Left colon (tissue), 2 donors: ENCODE measurements at regions not wholly inside any gene's neighbourhood (a gene's known extent, or its start where the extent isn't known, plus 50 kb on each side); places are given as distances from the start of the nearest gene placed in this dataset.
"Not testable (repeated sequence)": the region's sequence is repeated elsewhere in the genome, so short reads cannot be mapped to it uniquely, and the experiment has no call there.

Source experiments
- ATAC-seq: fragments of 200-7000 bp; cut with Tn5 transposase; one replicate; pipeline ENCODE4 v1.9.1; 2020; ENCODE audit warnings: mild to moderate bottlenecking, moderate library complexity
- DNase-seq, 2 donors: peaks; one replicate each; pipeline ENCODE4 v3.0.0-alpha.2; 2020
- intact Hi-C, 2 donors: fragments of 100-400 bp; cut with DNase I in 1 of 2; cut with micrococcal nuclease in 1 of 2; formaldehyde crosslinking; loops; one replicate each; pipeline versions ENCODE4 v1.11.2 to v1.14.0; 2022; cut with DNase I, micrococcal nuclease
- donor health status: DM: no; HTN: no; CAD: no.
- donor health status: DM: yes; HTN: yes; CAD: no.

DNA sequence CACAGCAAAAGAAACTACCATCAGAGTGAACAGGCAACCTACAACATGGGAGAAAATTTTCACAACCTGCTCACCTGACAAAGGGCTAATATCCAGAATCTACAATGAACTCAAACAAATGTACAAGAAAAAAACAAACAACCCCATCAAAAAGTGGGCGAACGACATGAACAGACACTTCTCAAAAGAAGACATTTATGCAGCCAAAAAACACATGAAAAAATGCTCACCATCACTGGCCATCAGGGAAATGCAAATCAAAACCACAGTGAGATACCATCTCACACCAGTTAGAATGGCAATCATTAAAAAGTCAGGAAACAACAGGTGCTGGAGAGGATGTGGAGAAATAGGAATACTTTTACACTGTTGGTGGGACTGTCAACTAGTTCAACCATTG, 207.8 kb downstream of the USP6NL start:
- DNase-seq, ATAC-seq, intact Hi-C loops: not testable (repeated sequence)

DNA sequence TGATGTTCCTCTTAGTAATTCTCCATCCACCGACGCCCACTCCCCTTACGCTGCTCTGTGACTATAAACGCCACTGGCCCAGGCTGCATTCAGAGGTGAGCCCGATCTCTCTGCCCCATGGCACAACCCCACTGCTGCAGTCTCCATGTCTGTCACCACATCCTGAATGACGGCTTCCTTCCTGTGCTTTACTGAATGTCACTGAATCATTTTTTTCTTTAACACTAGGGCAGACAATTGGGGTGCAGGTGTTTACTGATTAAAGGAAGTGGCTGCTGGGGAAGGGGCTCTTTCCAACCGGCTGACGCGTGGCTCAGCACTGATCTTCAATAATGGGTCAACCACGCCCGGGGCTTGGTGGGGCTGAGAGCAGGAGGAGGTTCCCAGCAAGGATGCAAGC, 208.3 kb downstream of the USP6NL start:
- intact Hi-C loops = no loop called here
- DNase-seq = peak in 1 of 2 donors; percentile 28
- peak; percentile 17 for ATAC-seq

DNA sequence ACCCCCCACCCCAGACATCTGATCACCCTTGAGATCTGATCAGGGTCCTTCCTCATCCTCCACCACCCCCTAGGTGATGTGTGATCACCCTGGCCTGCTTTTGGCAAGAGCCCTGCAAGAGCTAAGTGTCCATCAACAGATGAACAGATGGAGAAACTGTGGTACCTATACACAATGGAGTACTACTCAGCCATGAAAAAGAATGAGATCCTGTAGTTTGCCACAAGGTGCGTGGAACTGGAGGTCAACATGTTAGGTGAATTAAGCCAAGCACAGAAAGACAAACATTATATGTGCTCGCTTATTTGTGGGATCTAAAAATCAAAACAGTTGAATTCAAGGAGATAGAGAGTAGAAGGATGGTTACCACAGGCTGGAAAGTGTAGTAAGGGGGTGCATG, 209.1 kb downstream of the USP6NL start:
- intact Hi-C loops = no loop called here
- ATAC-seq = no peak
- DNase-seq = no peak

DNA sequence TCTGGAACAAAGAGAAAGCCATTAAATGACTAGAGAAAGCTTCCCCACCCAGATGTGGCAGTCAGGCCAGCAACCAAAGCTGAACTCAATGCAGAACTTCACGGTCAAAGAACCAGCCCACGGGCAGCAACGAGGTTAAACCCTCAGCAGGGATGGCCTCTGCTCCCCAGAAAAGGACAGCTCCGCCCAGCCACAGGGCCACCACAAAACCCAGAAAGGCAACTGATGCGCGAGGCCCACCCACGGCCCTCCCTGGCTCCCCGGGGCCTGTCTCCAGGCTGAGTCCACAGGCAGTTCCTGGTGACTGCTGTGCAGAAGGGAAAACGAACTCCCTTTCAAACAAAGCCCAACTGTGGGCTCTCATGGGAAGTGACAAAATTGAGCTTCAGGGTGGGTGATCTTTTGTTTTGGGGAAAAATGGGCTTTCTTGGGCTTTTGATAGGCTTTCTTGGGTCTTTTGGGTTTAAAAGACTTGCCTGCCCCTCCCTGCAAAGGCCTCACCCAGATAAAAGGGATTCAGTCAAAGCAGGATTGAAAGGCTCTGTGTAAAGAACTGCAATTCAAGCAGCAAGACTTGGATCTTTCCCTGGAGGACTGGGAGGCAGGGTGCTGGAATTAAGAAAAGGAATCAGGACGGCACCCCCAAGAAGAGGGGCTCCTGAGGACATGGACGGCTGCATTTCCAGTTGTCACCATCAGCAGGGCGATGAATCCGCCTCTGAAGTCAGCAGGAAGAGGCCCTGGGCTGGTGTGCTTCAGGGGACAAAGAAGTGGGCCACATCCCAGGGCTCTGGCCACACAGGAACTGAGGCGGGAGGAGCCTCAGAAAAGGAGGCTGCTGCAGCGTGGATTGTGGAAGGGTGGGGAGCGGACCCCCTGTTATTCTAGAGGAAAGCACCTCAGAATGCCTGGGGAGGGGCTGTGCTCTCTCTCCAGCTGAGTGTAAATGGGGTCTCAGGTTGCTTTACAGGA, 209.9 kb downstream of the USP6NL start:
- DNase-seq = no peak
- intact Hi-C loops = no loop called here
- no peak for ATAC-seq

DNA sequence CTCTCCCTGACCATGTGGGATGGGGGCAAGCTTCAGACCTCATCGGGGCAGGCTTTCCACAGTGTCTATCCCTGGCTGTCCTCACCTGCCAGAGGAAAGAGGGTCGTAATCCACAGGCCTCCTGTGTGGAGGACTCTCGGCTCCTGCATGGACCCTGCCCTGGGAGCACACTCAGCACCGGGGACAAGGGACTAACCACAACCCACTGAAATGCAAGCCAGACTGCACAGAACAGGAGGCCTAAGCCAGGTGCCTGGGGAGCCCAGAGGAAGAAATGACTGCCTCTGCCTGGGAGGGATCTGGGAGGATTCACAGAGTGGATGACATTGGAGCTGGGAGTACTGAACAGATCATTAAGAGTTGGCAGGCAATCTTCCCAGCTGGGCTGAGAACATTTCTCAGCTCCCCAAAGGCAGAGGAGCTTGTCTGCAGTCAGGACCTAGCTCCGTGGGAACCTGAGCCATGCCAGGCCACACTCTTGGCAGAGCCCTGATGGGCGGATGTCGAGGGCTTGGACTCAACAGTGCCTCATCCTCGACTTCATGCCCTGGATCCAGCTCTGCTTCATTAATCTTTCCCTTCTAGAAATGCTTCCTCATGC, 213.4 kb downstream of the USP6NL start:
- no peak for ATAC-seq
- intact Hi-C loops = no loop called here
- DNase-seq = peak in 1 of 2 donors; percentile 34

DNA sequence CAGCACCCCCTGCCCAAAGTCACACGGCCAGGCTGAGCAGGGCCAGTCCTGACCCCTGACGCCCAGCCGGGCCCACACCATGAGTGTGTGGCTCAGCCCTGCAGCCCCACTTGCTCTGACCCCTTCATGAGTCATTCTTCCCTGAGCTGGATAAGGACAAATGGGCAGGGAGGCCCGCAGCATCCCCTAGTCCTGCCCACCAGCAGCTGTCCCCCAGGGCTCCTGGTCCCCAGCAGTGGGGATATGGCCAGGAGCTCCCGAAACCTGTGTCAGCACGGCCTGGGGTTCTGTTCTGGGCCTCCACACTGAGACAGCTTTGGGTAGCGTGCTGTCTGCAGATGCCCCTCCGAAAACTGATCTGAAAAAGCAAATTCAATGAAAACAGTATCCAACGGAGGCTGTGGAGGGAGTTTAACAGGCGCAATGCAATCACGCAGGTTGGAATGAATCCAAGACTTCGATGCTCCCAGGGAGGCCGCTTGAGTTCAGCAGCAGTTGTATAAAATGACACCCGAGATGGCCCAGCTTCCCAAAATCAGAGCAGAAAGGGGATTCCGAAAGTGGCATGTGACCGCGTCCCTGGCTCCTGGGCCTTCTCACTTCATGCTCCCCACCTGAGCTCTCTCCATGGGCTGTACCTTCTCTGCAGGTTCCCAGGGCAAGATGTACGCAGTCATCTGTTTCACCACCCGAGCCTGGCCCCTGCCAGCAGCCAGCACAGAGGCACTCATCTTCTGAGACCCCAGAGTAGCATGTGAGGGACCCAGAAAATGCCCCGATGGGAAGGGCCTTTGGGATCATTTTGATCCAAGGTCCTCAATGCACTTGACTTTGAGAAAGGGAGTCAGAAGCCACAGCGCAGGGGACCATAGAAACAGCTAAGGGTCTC, 214.1 kb downstream of the USP6NL start:
- no peak for ATAC-seq
- DNase-seq = no peak
- intact Hi-C loops = no loop called here

DNA sequence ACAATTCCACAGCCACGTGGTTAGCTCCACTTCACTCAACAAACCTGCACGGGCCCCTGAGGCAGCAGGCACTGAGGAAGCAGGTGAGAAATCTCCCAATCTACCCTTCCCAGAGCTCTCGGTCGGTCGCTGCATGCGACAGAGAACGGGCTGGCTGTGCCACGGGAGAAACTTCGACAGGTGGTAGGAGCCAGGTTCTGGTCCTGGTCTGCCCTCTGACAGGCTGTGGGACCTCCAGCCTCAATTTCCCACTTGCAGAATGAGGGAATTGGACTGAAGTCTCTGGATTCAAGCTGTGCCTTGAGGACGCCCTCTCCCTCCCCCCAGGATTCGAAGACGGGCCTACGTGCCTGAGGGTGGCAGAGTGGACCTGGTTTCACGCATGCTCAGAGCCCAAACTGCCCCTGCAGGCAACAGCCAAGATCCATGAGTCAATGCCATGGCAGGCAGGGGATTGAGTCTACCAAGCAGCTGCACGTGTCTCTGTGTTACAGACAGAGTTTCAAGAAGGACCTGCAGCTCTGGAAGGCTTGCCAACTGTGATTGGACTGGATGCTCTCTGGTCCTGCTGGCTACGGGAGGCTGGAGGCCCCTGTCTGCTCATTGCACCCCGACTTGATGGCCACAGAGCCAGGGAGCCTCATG, 215.0 kb downstream of the USP6NL start:
- DNase-seq (no peak), ATAC-seq (no peak)
- intact Hi-C loops = no loop called here

DNA sequence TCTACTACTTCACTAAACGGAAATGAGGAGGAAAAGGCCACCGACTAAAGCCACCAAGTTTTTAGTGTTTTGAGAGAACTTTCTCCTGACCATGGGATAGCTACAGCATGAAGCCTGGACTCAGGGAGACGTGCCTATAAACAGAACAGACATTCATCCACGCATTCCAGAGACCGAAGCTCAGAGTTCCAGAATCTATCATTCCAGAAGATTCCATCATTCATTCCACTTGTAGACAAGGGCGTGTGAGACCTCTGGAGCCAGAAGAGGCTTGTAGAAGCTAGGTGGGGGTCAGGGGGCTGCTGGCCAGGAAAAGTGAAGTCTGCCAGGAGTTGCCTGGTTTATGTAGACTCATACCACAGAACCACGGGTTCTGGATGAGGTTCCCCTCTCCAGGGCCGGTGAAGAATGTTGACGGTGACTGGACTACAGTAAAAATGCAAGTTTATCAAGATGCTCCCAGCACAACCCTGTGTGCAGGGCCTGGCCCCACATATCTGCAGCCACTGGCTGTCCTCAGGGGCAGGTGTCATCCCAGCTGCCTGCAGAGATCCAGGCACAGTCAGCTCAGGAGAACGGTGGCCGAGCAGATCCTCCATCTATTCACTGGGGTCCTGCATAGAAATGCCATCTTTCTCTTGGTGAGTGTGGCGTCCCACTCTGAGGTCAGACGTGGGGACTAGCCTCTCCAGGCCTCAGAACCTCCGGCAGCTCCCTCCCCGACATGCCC, 215.7 kb downstream of the USP6NL start:
- ATAC-seq = no peak
- no peak for DNase-seq
- intact Hi-C loops = no loop called here

DNA sequence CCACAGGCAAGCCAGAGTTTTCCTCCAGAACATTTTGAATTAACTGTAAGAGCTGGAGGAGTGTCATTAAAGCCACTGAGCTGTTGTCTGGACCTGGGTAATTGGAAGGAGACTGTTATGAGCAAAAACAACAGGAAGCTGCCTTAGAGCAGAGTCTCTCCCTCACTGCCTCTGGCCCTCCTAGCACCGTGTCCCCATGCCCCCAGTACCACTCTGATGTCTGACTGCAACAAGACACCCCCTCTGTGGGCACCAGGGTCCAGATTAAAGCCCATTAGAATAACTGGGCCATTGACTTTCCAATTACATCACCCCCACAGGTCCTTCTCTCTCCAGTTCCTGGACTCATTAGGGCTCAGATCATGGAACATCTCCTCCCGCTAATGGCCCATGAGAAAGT, 216.3 kb downstream of the USP6NL start:
- ATAC-seq = no peak
- no peak for DNase-seq
- intact Hi-C loops = no loop called here

DNA sequence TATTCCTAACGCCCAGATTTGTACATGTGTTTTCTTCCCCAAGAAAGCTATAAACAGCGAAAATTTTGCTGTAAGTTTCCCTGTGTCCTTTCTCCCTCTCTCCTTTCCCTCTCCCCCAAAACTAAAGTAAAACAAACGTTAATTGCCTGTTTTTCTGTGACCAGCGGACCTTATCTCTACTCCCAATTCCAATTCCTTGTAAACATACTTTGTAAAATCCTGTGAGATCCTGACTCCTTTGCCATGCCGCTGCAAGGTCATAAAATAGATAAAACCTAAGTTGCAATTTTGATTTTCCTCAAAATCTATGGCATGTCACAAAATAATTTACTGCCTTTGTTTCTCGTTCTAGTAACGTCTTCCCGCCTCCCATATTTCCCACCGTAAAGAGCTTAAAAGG, 217.6 kb downstream of the USP6NL start:
- ATAC-seq (no peak), DNase-seq (no peak)
- intact Hi-C loops = no loop called here

DNA sequence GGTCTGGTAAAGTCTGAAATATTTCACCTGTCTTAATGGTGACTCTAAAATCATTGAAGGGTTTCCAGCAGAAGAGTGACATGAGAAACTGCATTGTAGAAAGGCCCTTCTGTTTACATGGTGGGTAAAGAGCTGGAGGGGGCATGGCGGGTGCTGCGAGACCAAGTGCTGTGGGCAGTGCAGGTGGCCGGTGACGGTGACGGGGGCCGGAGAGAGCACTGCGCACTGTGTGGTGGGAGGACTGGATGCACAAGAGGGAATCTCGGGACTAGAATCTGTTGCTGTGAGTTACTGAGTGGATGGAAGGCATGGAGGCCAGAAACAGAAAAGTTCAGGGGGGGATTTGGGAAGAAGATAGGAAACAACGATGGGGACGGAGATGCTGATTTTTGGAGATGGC, 218.7 kb downstream of the USP6NL start:
- ATAC-seq (no peak), DNase-seq (no peak)
- intact Hi-C loops = no loop called here

DNA sequence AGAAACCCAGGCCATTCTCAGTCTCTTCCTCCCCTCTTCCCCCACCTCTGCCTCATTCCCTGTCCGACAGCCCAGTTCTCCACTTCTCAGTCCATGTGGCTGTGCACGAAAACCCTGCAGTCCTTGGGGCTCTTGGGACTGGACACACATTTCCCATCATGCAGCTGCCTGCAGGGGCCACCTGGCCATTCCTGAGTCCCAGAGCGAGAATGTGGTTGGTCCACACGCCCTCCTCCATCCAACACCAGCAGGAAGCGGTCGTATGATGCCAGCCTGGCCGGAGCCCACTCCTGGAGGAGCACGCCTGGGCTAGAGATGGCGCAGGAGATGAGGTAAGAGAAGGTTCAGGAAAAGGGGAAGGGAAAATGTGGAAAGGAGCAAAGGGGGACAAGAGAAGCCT, 222.5 kb downstream of the USP6NL start:
- intact Hi-C loops = no loop called here
- ATAC-seq = no peak
- DNase-seq = no peak

DNA sequence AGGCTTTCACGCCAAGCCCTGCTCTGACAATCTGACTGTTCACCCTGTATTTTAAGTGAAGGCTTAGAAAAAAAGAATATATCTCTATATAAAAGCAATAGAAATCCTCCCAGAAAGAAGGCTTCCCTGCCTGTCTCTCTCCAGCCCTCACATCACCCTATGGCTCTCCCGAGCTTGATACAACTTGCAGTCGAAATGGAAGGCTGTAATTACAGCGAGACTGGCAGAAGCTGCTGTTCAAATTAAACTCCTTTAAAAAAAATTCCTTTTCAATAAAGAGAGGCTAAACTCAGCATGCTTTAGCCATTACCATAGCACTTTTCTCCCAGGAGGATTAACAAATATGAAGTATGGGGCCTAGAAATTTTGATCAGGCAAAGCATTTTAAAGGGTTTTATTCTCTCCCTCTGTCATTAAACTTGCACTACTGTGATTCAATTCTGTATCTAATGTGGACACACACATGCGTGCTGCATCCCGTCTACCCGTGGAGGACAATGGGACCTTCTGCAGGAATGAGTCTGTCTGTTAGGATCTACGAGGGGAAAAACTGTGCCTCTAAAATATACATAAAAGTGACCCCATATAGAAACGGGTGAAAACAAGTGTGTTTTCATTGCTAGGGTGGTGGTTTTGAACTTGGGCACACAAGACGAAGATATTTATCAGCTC, 223.8 kb downstream of the USP6NL start:
- no peak for DNase-seq
- ATAC-seq = no peak
- intact Hi-C loops = no loop called here

DNA sequence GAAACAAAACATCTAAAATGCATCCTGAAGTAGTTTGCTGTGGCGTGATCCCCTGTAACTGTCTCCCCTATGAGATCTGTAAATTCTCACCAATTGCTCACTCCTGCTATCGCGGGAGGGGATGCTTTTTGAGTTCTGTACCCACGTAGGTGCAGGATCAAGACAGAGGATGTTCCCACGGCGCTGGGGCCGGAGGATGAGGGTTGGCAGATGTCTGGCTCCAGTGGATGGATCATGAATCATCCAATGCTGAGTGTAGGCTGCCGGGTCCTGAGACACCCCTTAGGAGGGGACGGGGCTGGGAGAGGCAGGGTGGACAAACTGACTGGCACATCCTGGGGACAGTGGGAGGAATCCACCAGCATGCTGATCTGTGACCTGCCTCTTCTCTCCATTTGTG, 224.4 kb downstream of the USP6NL start:
- intact Hi-C loops = no loop called here
- DNase-seq = no peak
- no peak for ATAC-seq
